ENCODE measurements at regions not wholly inside any gene's neighbourhood (a gene's known extent, or its start where the extent isn't known, plus 50 kb on each side); places are given as distances from the start of the nearest gene placed in this dataset.

- TF ChIP-seq POLR2AphosphoS5 (IDR thresholded peaks at IDR 0.05; ENCODE audit: borderline replicate concordance, low read depth, low read length) (no peak), EZH2 (IDR thresholded peaks at IDR 0.05) (no peak)
Observed at GRCh38 chr9:135414293-135414692, 65.3 kb upstream of the PPP1R26 start.

All from SK-N-MC (cell line).